HEK293T (cell line): ENCODE measurements at regions not wholly inside any gene's neighbourhood (a gene's known extent, or its start where the extent isn't known, plus 50 kb on each side); places are given as distances from the start of the nearest gene placed in this dataset.

Source experiments
- ARNT ChIP-seq: fragments of 450-650 bp; IDR thresholded peaks from 2 replicates; pipeline ENCODE4 v1.6.1; 2017; ENCODE audit warnings: mild to moderate bottlenecking
- BHLHE40 ChIP-seq: fragments of 450-650 bp; IDR thresholded peaks from 2 replicates; pipeline ENCODE4 v1.6.1; 2016; ENCODE audit warnings: mild to moderate bottlenecking, moderate library complexity, borderline replicate concordance
- ELF4 ChIP-seq: fragments of 450-650 bp; IDR thresholded peaks from 2 replicates; pipeline ENCODE4 v1.6.1; 2017; ENCODE audit warnings: antibody characterized with exemption
- FOXA1 ChIP-seq: fragments of 450-650 bp; IDR thresholded peaks from 2 replicates; pipeline ENCODE4 v1.6.1; 2016; ENCODE audit warnings: mild to moderate bottlenecking
- FOXK2 ChIP-seq: fragments of 450-650 bp; IDR thresholded peaks from 2 replicates; pipeline ENCODE4 v1.6.1; 2016; ENCODE audit warnings: mild to moderate bottlenecking
- FOXM1 ChIP-seq: fragments of 450-650 bp; IDR thresholded peaks from 2 replicates; pipeline ENCODE4 v1.6.1; 2017; ENCODE audit warnings: mild to moderate bottlenecking, borderline replicate concordance
- HDGF ChIP-seq: fragments of 450-650 bp; IDR thresholded peaks from 2 replicates; pipeline ENCODE4 v1.6.1; 2017; ENCODE audit warnings: antibody characterized with exemption, borderline replicate concordance
- L3MBTL2 ChIP-seq: fragments of 450-650 bp; conservative IDR thresholded peaks from 2 replicates; pipeline ENCODE4 v1.6.1; 2016; ENCODE audit warnings: mild to moderate bottlenecking
- LEF1 ChIP-seq: fragments of 450-650 bp; IDR thresholded peaks from 2 replicates; pipeline ENCODE4 v1.6.1; 2017; ENCODE audit warnings: mild to moderate bottlenecking, borderline replicate concordance
- SP1 ChIP-seq: fragments of 450-650 bp; IDR thresholded peaks from 2 replicates; pipeline ENCODE4 v1.6.1; 2017
- SUZ12 ChIP-seq: fragments of 450-650 bp; IDR thresholded peaks from 2 replicates; pipeline ENCODE4 v1.6.1; 2016; ENCODE audit warnings: mild to moderate bottlenecking
- TARDBP ChIP-seq: fragments of 450-650 bp; IDR thresholded peaks from 2 replicates; pipeline ENCODE4 v1.6.1; 2016
- ZNF384 ChIP-seq: fragments of 450-650 bp; IDR thresholded peaks from 2 replicates; pipeline ENCODE4 v1.6.1; 2016
- TF ChIP-seq, protein P1 (sequence below): fragments of 450-650 bp; IDR thresholded peaks from 2 replicates; pipeline ENCODE4 v1.6.1; 2016

DNA sequence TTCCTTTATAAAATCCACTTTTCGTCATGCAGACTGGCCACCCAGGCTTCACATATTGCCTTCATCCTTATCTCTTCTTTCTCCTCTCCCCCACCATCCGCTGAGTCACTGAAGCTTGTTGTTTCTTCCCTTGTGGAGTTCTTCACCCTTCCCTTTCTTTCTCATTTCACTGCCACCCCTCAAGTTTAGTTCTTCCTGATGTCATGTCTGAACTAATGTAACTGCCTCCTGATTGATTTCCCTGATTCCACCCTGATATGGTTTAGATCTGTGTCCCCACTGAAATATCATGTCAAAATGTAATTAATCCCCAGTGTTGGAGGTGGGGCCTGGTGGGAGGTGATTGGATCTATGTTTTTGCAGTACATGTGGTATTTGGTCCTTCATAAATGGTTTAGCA, 151.4 kb downstream of the CPEB2 start:
- TF ChIP-seq L3MBTL2 (no peak), ZNF384 (no peak), BHLHE40 (no peak), TARDBP (no peak), FOXM1 (no peak), SP1 (no peak), SUZ12 (no peak), ELF4 (no peak), FOXK2 (no peak), ARNT (no peak), LEF1 (no peak), FOXA1 (no peak), HDGF (no peak)
- TF ChIP-seq, protein P1, sequence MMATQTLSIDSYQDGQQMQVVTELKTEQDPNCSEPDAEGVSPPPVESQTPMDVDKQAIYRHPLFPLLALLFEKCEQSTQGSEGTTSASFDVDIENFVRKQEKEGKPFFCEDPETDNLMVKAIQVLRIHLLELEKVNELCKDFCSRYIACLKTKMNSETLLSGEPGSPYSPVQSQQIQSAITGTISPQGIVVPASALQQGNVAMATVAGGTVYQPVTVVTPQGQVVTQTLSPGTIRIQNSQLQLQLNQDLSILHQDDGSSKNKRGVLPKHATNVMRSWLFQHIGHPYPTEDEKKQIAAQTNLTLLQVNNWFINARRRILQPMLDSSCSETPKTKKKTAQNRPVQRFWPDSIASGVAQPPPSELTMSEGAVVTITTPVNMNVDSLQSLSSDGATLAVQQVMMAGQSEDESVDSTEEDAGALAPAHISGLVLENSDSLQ: no peak
